Endothelial cell of umbilical vein (primary cell): ENCODE measurements at regions not wholly inside any gene's neighbourhood (a gene's known extent, or its start where the extent isn't known, plus 50 kb on each side); places are given as distances from the start of the nearest gene placed in this dataset.

ENCODE experiments used
- BruUV-seq: library from RNA; stranded (reverse); fragments of 400-500 nt; replicated peaks from 2 replicates; lab custom pipeline; 2021; lab: Mats Ljungman, UMichigan
- CTCF ChIA-PET: fragments of 300-600, 350-600 bp; sonication (Branson Sonifier 250); formaldehyde crosslinking; loops from one replicate; lab custom pipeline; 2021; ENCODE audit warnings: antibody characterized with exemption, inconsistent platforms; lab: Charles Lee
- POLR2A ChIA-PET: fragments of 300-600, 350-600 bp; sonication (Branson Sonifier 250); formaldehyde crosslinking; loops from one replicate; lab custom pipeline; 2021; ENCODE audit warnings: antibody characterized with exemption, inconsistent platforms; lab: Charles Lee
- DNase-seq: peaks from one replicate; pipeline ENCODE4 v3.0.0-alpha.2; 2011; ENCODE audit warnings: low read depth, low spot score
- FAIRE-seq: peaks from 2 replicates; lab custom pipeline; 2011; peaks lifted over from hg19 to GRCh38; lab: Jason Lieb, UNC
- H2AFZ ChIP-seq: 2 replicates; pipeline ENCODE4 v1.6.0; 2012; ENCODE audit warnings: low read depth, low read length, control low read depth, inconsistent platforms
- H3K27ac ChIP-seq: 2 replicates; pipeline ENCODE4 v1.5.1; 2011; ENCODE audit warnings: low read depth, mild to moderate bottlenecking, control low read depth, low read length, moderate library complexity; ENCODE audit not compliant: insufficient read depth
- H3K27me3 ChIP-seq, 2 experiments: 2 replicates each; pipeline versions ENCODE4 v1.6.0 to v1.6.1; 2011; ENCODE audit warnings: low read length in 2 of 2, mixed read lengths in 1 of 2; ENCODE audit not compliant: control insufficient read depth in 2 of 2, insufficient read depth in 2 of 2
- H3K36me3 ChIP-seq, 2 experiments: 2 replicates in 1 of 2; 3 replicates in 1 of 2; pipeline ENCODE4 v1.5.1; 2011; ENCODE audit warnings: low read length in 2 of 2, mild to moderate bottlenecking in 1 of 2, moderate library complexity in 1 of 2; ENCODE audit not compliant: control insufficient read depth in 2 of 2, insufficient read depth in 2 of 2; ENCODE audit errors: extremely low read depth in 1 of 2
- H3K4me1 ChIP-seq: 3 replicates; pipeline ENCODE4 v1.5.1; 2011; ENCODE audit warnings: mild to moderate bottlenecking, low read length; ENCODE audit not compliant: control insufficient read depth, insufficient read depth; ENCODE audit errors: extremely low read depth
- H3K4me2 ChIP-seq: 2 replicates; pipeline ENCODE4 v1.6.1; 2011; ENCODE audit warnings: low read length, control low read depth, mixed read lengths; ENCODE audit not compliant: insufficient read depth
- H3K4me3 ChIP-seq, 3 experiments: fragments of 200-600 bp in 1 of 3; sonication (generic), shearing (Covaris generic) in 1 of 3; replicated peaks in 1 of 3; 2 replicates each; pipeline ENCODE4 v1.5.1; 2011 to 2016; ENCODE audit warnings: control low read depth in 3 of 3, low read length in 3 of 3, mild to moderate bottlenecking in 2 of 3, inconsistent platforms in 1 of 3, low read depth in 1 of 3, moderate library complexity in 1 of 3; ENCODE audit not compliant: insufficient read depth in 1 of 3
- H3K79me2 ChIP-seq: 2 replicates; pipeline ENCODE4 v1.6.0; 2012; ENCODE audit warnings: low read length, inconsistent platforms; ENCODE audit not compliant: control insufficient read depth, insufficient read depth
- H3K9ac ChIP-seq: replicated peaks from 2 replicates; pipeline ENCODE3; 2011; ENCODE audit warnings: low read length, control low read depth; ENCODE audit not compliant: insufficient read depth; ENCODE audit errors: extremely low read depth
- H3K9me1 ChIP-seq: replicated peaks from 3 replicates; pipeline ENCODE4 v1.6.0; 2011; ENCODE audit warnings: mild to moderate bottlenecking, low read length; ENCODE audit not compliant: control insufficient read depth, insufficient read depth; ENCODE audit errors: extremely low read depth
- H3K9me3 ChIP-seq: replicated peaks from 2 replicates; pipeline ENCODE4 v1.5.1; 2012; ENCODE audit warnings: low read length, inconsistent platforms; ENCODE audit not compliant: control insufficient read depth, insufficient read depth
- H4K20me1 ChIP-seq: replicated peaks from 2 replicates; pipeline ENCODE3; 2011; ENCODE audit warnings: mild to moderate bottlenecking, low read length; ENCODE audit not compliant: control insufficient read depth, insufficient read depth; ENCODE audit errors: extremely low read depth
- EZH2 ChIP-seq: IDR thresholded peaks from 2 replicates; pipeline ENCODE4 v1.6.1; 2012; ENCODE audit warnings: borderline replicate concordance, low read depth, mild to moderate bottlenecking, moderate library complexity, low read length, inconsistent platforms; ENCODE audit not compliant: severe bottlenecking
- FOS ChIP-seq: IDR thresholded peaks from 2 replicates; pipeline ENCODE4 v1.6.1; 2011; ENCODE audit warnings: mild to moderate bottlenecking, low read length, moderate library complexity, borderline replicate concordance; ENCODE audit not compliant: insufficient read depth
- GATA2 ChIP-seq: IDR thresholded peaks from 2 replicates; pipeline ENCODE4 v1.7.0; 2011; ENCODE audit warnings: low read depth, mild to moderate bottlenecking, moderate library complexity, mixed read lengths, low read length; ENCODE audit not compliant: insufficient read length, insufficient read depth
- JUN ChIP-seq: IDR thresholded peaks from 2 replicates; pipeline ENCODE4 v1.6.1; 2011; ENCODE audit warnings: borderline replicate concordance, low read depth; ENCODE audit not compliant: insufficient read length, insufficient read depth
- MYC ChIP-seq: IDR thresholded peaks from one replicate; pipeline ENCODE4 v1.6.1; 2011; ENCODE audit warnings: mild to moderate bottlenecking, low read depth, low read length
- POLR2A ChIP-seq: IDR thresholded peaks from 2 replicates; pipeline ENCODE4 v1.6.1; 2012; ENCODE audit warnings: low read depth, mild to moderate bottlenecking, control low read depth, low read length
- POLR2AphosphoS5 ChIP-seq: IDR thresholded peaks from 2 replicates; pipeline ENCODE4 v1.6.1; 2012; ENCODE audit warnings: low read depth, mild to moderate bottlenecking, control low read depth, low read length, moderate library complexity; ENCODE audit not compliant: insufficient read depth
- dilution Hi-C: fragments of 300-500 bp; cut with MboI; formaldehyde crosslinking; loops from one replicate; pipeline ENCODE4 v1.15.0; 2019; ENCODE audit warnings: low sequenced_read_pairs; ENCODE audit not compliant: extremely low pct_ligation_motif_present
- intact Hi-C: fragments of 100-400 bp; cut with micrococcal nuclease; formaldehyde crosslinking; loops from one replicate; pipeline ENCODE4 v1.10.0; 2022
- TF ChIP-seq, protein P1 (sequence below): IDR thresholded peaks from 2 replicates; pipeline ENCODE4 v1.6.1; 2011; ENCODE audit not compliant: insufficient read depth, insufficient read length
- TF ChIP-seq, protein P2 (sequence below), 2 donors: IDR thresholded peaks; 1 replicate in 1 of 2; 2 replicates in 1 of 2; pipeline ENCODE4 v1.5.1; 2011; ENCODE audit warnings: low read length in 2 of 2, mild to moderate bottlenecking in 2 of 2, moderate library complexity in 2 of 2, control low read depth in 1 of 2, inconsistent platforms in 1 of 2, low read depth in 1 of 2; ENCODE audit not compliant: insufficient read depth in 1 of 2; ENCODE audit errors: extremely low read depth in 1 of 2

DNA sequence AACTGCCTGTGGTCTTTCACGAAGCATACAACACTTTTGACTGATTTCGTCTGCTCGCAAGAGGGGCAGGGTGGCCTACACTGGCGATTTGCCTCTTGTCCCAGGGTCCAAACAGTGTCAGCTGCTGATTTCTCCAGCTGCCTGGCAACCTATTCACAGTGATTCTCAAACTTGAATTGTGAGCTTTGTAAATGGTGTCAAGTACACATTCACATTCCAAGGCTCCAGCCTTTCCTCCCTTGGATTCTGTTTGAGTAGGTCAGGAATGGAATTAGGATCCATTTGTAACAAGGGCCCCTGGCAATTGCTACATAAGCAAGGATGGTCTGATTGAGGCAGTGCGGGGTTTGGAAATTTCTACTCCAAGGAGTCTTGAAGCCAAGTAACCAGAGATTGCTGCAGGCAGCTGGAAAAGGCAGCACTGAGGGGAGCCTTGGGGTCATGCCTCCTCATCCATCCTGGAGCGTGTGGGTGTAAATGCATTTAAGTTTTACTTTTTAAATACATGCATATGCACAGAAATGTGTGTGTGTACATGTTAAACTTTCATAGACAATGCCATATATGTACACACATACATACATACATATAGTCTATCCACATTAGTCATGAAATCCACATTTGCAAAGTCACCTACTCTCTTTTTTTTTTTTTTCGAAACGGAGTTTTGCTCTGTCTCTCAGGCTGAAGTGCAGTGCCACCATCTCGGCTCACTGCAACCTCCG lies 86.8 kb upstream of the UXS1 start:
- no peaks in the 10 kb centered on the region for H4K20me1 ChIP-seq
- H2AFZ ChIP-seq = no peak overlapping the region
- H3K4me1 ChIP-seq = no peaks in the 10 kb centered on the region
- DNase-seq (no peak), FAIRE-seq (no peak)
- no peaks in the 10 kb centered on the region for H3K9me1 ChIP-seq
- no peaks in the 10 kb centered on the region for H3K79me2 ChIP-seq
- H3K36me3 ChIP-seq = no peaks in the 10 kb centered on the region
- intact Hi-C loops (no loop called here), dilution Hi-C loops (no loop called here)
- ChIA-PET POLR2A (no interaction called here), CTCF (no interaction called here)
- H3K9ac ChIP-seq = no peak overlapping the region
- H3K4me2 ChIP-seq = no peak overlapping the region
- BruUV-seq = no TSS peak
- TF ChIP-seq GATA2 = no peak
- TF ChIP-seq, protein P1, sequence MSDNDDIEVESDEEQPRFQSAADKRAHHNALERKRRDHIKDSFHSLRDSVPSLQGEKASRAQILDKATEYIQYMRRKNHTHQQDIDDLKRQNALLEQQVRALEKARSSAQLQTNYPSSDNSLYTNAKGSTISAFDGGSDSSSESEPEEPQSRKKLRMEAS = no peak
- H3K9me3 ChIP-seq = no peaks in the 10 kb centered on the region
- no peaks in the 10 kb centered on the region for H3K27me3 ChIP-seq
- no peak overlapping the region for H3K27ac ChIP-seq
- H3K4me3 ChIP-seq = no peak overlapping the region

DNA sequence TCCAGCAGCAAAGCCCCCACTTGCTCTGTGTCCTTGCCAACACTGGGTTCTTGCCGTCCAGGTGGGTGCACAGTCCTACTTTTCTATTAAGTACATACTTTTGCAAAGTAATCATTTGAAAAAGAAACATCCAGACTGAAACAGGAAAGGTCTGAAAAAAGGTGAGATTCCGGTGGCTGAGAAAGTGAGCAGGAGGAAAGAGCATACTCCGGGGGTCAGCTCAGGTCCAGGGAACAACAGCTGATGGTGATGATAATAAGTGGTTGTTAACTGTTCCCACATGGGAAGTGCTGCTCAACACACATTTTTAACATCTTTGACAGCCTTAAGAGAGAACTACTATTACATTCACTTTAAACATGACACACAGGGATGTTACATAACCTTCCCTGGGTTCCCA lies 86.1 kb upstream of the UXS1 start:
- no TSS peak for BruUV-seq
- Histone ChIP-seq H3K27ac (no peak overlapping the region), H3K9ac (no peak overlapping the region), H3K4me2 (no peak overlapping the region), H4K20me1 (no peaks in the 10 kb centered on the region), H3K79me2 (no peaks in the 10 kb centered on the region), H3K27me3 (no peaks in the 10 kb centered on the region), H3K9me1 (no peaks in the 10 kb centered on the region), H3K4me3 (no peak overlapping the region), H3K36me3 (no peaks in the 10 kb centered on the region), H2AFZ (no peak overlapping the region), H3K4me1 (no peaks in the 10 kb centered on the region), H3K9me3 (no peaks in the 10 kb centered on the region)
- intact Hi-C loops = no loop called here
- dilution Hi-C loops = no loop called here
- TF ChIP-seq, protein P2, sequence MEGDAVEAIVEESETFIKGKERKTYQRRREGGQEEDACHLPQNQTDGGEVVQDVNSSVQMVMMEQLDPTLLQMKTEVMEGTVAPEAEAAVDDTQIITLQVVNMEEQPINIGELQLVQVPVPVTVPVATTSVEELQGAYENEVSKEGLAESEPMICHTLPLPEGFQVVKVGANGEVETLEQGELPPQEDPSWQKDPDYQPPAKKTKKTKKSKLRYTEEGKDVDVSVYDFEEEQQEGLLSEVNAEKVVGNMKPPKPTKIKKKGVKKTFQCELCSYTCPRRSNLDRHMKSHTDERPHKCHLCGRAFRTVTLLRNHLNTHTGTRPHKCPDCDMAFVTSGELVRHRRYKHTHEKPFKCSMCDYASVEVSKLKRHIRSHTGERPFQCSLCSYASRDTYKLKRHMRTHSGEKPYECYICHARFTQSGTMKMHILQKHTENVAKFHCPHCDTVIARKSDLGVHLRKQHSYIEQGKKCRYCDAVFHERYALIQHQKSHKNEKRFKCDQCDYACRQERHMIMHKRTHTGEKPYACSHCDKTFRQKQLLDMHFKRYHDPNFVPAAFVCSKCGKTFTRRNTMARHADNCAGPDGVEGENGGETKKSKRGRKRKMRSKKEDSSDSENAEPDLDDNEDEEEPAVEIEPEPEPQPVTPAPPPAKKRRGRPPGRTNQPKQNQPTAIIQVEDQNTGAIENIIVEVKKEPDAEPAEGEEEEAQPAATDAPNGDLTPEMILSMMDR (IDR thresholded peaks at IDR 0.05; ENCODE audit: extremely low read depth in 1 of 2, insufficient read depth in 1 of 2, low read depth in 1 of 2, low read length in 2 of 2) = no peak
- TF ChIP-seq POLR2A (no peak), FOS (no peak), EZH2 (no peak), JUN (no peak), MYC (no peak), POLR2AphosphoS5 (no peak), GATA2 (no peak)
- TF ChIP-seq, protein P1 = no peak
- POLR2A ChIA-PET = no interaction called here
- CTCF ChIA-PET = no interaction called here
- DNase-seq (no peak), FAIRE-seq (no peak)
